SW 1271 (cell line): ENCODE measurements at regions not wholly inside any gene's neighbourhood (a gene's known extent, or its start where the extent isn't known, plus 50 kb on each side); places are given as distances from the start of the nearest gene placed in this dataset.

Experiments used
- DNase-seq, 2 experiments: peaks; one replicate each; lab custom pipeline; 2025; lab: John Stamatoyannopoulos, UW

GRCh38 chr9:81532251-81532650, 157.1 kb downstream of the TLE1 start:
- no peak for DNase-seq

DNA sequence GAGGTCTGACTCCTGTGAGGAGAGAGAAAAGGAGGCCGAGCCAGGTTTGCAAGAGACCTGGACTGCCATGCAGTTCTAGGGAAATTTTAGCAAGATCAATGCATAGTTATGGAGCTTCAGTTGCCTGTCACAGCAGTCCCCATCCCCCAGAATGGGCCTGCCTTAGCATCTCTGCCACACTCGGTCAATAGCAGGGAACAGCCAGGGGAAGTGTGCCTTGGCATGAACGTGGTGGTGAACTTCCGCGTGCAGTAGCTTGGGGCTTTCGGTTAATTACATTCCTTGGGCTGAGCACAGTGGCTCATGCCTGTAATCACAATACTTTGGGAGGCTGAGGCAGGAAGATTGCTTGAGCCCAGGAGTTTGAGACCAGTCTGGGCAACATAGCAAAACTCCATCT, 157.8 kb downstream of the TLE1 start:
- DNase-seq: no peak

DNA sequence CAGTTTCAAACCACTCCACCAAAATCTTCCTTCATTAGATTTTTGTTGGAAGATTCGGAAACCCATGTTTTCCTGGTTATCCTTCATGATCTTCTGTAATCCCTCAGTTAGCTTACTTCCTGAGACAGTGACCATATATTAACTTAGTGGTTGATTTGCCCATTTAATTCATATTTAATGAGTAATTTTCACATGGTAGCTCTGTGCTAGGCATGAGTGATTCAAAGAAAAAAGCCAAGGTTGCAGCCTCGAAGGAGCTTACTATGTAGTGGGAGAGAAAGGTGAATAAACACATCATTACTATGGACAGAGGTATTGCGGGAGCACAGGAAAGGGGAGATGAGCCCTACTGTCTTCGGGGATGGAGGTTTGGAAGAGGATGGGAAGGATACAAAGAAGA, 158.5 kb downstream of the TLE1 start:
- DNase-seq: no peak

GRCh38 chr9:81530310-81530810, 159.0 kb downstream of the TLE1 start:
- no peak for DNase-seq

DNA sequence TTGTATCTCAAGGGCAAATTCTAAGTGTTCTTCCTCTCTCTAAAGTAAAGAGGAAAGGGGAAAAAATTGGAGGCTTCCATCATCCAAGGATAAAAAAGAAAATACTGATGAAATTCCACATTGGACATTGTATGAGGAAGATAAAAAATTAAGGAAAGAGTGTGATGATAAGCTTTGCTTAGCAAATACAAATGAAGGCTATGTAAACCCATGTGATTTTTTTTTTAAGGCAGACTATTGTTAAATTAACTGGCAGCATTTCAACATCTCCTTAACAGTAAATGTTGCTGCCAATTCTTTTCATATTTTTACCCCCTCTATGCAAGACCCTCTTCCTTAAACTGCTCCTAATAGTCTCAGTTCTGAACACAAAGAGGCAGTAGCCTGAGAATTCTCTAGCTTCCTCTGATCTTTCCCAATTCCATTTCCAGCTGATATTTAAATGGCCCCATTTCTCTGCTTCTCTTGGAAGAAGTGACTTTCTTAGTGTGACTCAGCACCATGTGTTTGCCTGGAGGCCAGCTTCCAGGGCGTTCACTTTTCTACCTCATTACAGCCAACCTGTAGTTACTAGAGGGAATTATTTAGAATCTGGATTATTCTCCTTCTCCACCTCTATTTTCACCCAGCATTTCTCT, 159.7 kb downstream of the TLE1 start:
- DNase-seq: peak in 1 of 2 experiments; percentile 17

DNA sequence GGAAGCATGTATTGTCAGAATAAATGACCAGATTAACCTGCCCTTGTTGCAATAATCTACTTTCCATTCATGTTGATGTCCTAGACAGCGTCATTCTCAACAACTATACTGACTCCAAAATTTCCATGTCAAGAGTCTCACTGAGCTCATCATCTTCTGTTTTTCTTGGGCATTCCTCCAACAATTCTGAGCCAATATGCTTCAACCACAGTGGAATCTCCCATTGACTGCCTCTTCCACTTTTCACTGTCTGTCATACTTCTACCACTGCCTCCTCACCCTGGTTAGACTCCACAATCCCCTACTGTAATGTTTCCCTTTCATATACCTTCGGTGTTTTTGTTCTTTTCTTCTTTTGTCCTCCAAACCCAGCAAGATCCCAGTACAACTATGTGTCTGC, 162.8 kb downstream of the TLE1 start:
- DNase-seq: no peak

GRCh38 chr9:81522716-81523551, 166.4 kb downstream of the TLE1 start:
- peak in 1 of 2 experiments; percentile 77 for DNase-seq

GRCh38 chr9:81521892-81522291, 167.5 kb downstream of the TLE1 start:
- no peak for DNase-seq

DNA sequence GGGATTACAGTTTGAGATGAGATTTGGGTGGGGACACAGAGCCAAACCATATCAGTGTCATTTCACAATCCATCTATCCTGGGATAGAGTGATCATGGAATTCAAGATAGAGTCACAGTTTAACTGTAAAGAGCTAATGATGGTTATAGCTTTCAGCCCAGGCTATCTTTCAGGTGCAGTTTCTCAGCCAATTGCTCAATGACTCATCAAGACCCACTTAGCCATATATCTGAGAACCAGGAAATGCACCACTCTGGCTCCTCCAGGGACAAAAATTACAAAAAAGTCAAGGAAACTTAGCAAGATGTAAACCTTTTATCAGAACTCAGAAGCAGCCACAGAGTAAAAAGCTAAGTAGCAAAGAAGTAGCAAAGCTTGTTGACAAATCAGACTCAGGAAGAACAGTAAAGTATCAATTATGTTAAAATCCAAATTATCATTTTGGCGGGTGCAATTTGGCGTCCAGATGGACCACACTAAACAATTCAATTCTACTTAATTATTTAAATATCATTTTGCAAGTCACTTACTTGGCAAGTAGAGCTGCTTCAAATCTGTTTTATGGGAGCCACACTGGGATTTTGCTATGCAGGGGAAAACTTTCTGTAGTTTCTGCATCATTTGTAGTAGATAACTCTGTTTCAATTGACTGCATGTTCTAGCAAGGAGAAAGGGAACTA, 169.4 kb downstream of the TLE1 start:
- DNase-seq: no peak

DNA sequence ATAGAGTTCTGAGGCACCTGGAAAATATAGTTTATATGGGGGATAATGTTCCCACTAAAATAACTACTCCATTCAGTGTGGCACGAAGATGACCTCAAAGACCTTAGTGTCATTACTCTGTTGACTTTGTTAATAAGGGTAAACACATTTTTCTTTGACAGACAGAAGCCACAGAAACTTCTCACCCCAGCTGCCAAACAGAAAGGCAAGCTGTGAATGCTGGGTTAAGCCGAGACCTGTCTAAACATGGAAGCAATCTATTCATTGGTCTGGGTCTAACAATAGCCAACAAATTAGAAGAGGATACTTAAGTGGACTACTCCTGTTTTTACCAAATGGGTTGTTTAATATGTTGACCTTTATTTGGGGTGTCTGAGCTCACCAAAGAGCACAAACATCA, 171.4 kb downstream of the TLE1 start:
- DNase-seq: no peak

GRCh38 chr9:81513059-81513458, 176.3 kb downstream of the TLE1 start:
- no peak for DNase-seq

DNA sequence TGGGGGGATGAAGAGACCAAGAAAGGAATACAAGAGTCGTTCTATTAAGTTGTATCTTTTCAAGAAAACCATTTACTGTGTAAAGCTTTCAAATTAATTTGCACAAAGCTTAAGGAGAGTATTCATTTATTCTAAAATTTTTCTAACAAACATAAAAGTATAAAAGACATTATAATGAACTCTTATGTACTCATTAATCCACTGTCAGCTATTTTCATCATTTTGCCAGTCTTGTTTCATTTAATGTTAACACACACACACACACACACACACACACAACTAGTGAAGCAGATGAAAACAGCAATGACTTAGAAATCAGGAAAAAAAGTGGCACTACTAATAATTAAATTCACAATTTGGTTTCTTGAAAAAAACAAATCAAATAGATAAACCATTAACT, 176.7 kb downstream of the TLE1 start:
- DNase-seq: no peak

DNA sequence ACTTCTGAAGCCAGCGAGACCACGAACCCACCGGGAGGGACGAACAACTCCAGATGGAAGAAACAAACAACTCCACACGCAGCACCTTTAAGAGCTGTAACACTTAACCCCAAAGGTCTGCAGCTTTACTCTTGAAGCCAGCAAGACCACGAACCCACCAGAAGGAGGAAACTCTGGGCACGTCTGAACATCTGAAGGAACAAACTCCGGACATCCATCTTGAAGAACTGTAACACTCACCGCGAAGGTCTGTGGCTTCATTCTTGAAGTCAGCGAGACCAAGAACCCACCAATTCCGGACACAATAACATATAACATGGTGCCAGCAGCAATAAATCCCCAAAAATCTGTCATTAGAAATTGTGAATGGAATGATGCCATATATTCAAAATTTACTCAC, 180.9 kb downstream of the TLE1 start:
- no peak for DNase-seq

GRCh38 chr9:81506941-81507864, 182.1 kb downstream of the TLE1 start:
- no peak for DNase-seq

GRCh38 chr9:81499594-81499993, 189.8 kb downstream of the TLE1 start:
- DNase-seq: no peak

- DNase-seq: no peak
Observed at GRCh38 chr9:81499021-81499454, 190.3 kb downstream of the TLE1 start.

DNA sequence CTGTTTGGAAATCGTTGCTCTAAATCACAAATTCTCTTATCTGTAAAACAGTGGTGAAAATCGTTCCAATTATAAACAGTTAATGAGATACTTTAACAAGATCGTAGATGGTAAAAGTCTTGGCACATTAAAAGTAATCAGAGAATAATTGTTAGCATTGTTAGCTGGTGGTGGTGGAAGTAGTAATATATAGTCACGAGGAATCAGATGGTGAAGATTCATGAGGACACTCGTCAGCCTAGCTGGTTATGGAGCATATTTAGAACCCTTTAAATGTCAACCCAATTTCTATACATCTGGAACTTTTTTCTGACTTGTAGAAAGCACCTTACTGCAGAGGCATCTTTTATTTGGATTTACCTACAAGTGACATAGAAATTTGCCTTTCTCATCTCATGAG, 190.8 kb downstream of the TLE1 start:
- DNase-seq: no peak

DNA sequence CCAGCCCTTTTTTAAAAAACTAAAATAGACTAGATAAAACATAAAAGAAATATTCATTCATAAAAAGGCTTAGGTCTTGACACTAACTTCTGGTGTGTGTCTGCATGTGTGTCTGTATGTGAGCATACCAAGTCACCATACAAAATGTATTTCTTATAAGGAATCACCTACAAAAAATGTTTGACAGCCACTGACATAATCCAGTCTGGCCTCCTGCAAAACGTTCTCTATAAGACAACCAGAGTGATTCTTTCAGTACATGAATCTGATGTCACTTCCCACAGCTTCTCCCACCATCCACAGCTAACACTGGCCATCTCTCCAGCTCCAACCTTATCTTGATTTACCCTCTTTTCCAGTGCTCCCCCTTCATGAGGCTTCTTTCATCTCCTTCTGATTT, 192.3 kb downstream of the TLE1 start:
- no peak for DNase-seq

- no peak for DNase-seq
Observed at GRCh38 chr9:81492710-81493447, 196.5 kb downstream of the TLE1 start.

- no peak for DNase-seq
Observed at GRCh38 chr9:81490605-81491331, 198.6 kb downstream of the TLE1 start.
